ENCODE measurements at regions not wholly inside any gene's neighbourhood (a gene's known extent, or its start where the extent isn't known, plus 50 kb on each side); places are given as distances from the start of the nearest gene placed in this dataset.

DNA sequence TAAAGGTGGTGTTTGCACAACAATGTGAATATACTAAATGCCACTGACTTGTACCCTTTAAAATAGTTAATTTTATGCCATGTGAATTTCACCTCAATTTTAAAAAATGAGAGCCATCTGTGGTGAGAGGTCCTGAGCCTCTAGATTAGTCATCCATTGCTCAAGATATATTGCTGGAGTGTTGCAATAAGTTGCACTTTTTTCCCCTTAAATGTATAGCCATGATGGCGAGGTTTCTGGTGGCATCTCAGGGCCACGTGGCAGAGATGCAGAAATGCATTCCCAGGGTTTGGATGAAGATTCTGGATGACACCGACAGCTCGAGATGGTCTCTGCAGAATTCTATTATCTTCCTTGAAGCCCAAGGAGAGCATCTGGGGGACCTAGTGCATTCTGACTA is 153.7 kb downstream of the AACS start:
- H3K4me2 ChIP-seq (ENCODE audit: insufficient read depth in 1 of 2, low read depth in 2 of 2, low read length in 2 of 2) = no peak overlapping the region
- H4K91ac ChIP-seq (replicated peaks; ENCODE audit: insufficient read length, low read length) = no peak overlapping the region
- no peak overlapping the region for H3K9ac ChIP-seq (replicated peaks in 1 of 4; ENCODE audit: extremely low read depth in 1 of 4, low read depth in 3 of 4, low read length in 3 of 4)
- H2BK20ac ChIP-seq (ENCODE audit: low read length) = no peak overlapping the region
- CTCF ChIA-PET (ENCODE audit: partially characterized antibody) = interaction anchor here (1.0 to 5.9 kb wide), 4 partner anchors 13 to 20 kb away, joined by 3 to 46 read pairs (median 5); no protein-coding TSS in a partner anchor
- no peak overlapping the region for H3K4ac ChIP-seq (replicated peaks; ENCODE audit: insufficient read length, low read depth, low read length)
- H3K79me2 ChIP-seq (ENCODE audit: control insufficient read depth in 1 of 2, insufficient read depth in 2 of 2, low read length in 2 of 2) = peaks cover 0 to 65% of the 10 kb centered on the region in 2 experiments; a peak in 2 of 4 replicates
- no peak overlapping the region; the same call in 1 of the 2 replicates for H2BK5ac ChIP-seq (ENCODE audit: low read depth, low read length)
- H2BK120ac ChIP-seq (replicated peaks; ENCODE audit: low read depth, low read length) = no peak overlapping the region
- no peak overlapping the region for H3K27ac ChIP-seq (ENCODE audit: low read depth, low read length)
- H4K5ac ChIP-seq (ENCODE audit: insufficient read length, low read depth, low read length) = no peak overlapping the region
- peaks cover 0 to 3% (median 0%) of the 10 kb centered on the region in 4 experiments; a peak in 2 of 7 replicates for H3K4me1 ChIP-seq (replicated peaks in 1 of 4; ENCODE audit: control insufficient read depth in 3 of 4, insufficient read depth in 4 of 4, low read length in 3 of 4)
- H3K14ac ChIP-seq (ENCODE audit: insufficient read length) = no peak overlapping the region
- no peak overlapping the region for H2AK5ac ChIP-seq (ENCODE audit: low read depth, low read length)
- no peak overlapping the region for H3K4me3 ChIP-seq (ENCODE audit: extremely low read depth in 1 of 4, insufficient read depth in 2 of 4, low read depth in 3 of 4, low read length in 4 of 4)
- no peak overlapping the region for H3K56ac ChIP-seq (replicated peaks; ENCODE audit: insufficient read length, low read depth, low read length)
- H3K27me3 ChIP-seq (replicated peaks in 1 of 4; ENCODE audit: control insufficient read depth in 3 of 4, extremely low read depth in 1 of 4, insufficient read depth in 3 of 4, low read length in 3 of 4) = no peaks in the 10 kb centered on the region
- H4K20me1 ChIP-seq (replicated peaks in 1 of 2; ENCODE audit: control insufficient read depth in 1 of 2, insufficient read depth in 2 of 2, low read length in 2 of 2) = peaks cover 6 to 11% of the 10 kb centered on the region in 2 experiments
- no peaks in the 10 kb centered on the region for H3K23me2 ChIP-seq (ENCODE audit: low read depth, low read length)
- no peaks in the 10 kb centered on the region for H3K9me3 ChIP-seq (ENCODE audit: insufficient read depth in 2 of 2, low read depth in 1 of 2, low read length in 1 of 2)
- 91% methylated on average over 4 of the region's 4 CpGs; no CpG with 5 or more reads in 1 of the 2 experiments for WGBS, 2 experiments (ENCODE audit: extremely low coverage in 1 of 2, insufficient coverage in 1 of 2, insufficient read length in 1 of 2, insufficient replicate concordance in 2 of 2, low coverage in 1 of 2, low lambda C conversion rate in 2 of 2, missing lambda C conversion rate in 1 of 2)
- H3K36me3 ChIP-seq (ENCODE audit: control insufficient read depth in 2 of 4, insufficient read depth in 4 of 4, low read length in 3 of 4) = no peaks in the 10 kb centered on the region; a peak in 1 of 8 replicates
- no peak overlapping the region for H3K23ac ChIP-seq (ENCODE audit: insufficient read length)
- H2BK15ac ChIP-seq (ENCODE audit: low read length) = no peak overlapping the region
- FAIRE-seq (no peak), DNase-seq (ENCODE audit: low read depth in 1 of 2, low spot score in 2 of 2) (no peak)
- no peak overlapping the region for H2BK12ac ChIP-seq (ENCODE audit: low read depth, low read length)
- no peak overlapping the region for H2AFZ ChIP-seq (ENCODE audit: low read length)
- no peak overlapping the region for H4K8ac ChIP-seq (ENCODE audit: extremely low read depth, insufficient read depth, low read length)
- peaks cover 13% of the 10 kb centered on the region for H3K79me1 ChIP-seq (ENCODE audit: low read depth, low read length)
- POLR2A ChIA-PET (ENCODE audit: partially characterized antibody) = interaction anchor here (1.3 to 1.9 kb wide), 2 partner anchors 17 to 31 kb away, joined by 3 to 6 read pairs; no protein-coding TSS in a partner anchor
- no peak overlapping the region for H3K18ac ChIP-seq (ENCODE audit: extremely low read depth, low read length)
- TF ChIP-seq SP4 (IDR thresholded peaks at IDR 0.05; ENCODE audit: low read length) (no peak), CEBPB (IDR thresholded peaks at IDR 0.05; ENCODE audit: low read depth, low read length) (no peak), JUND (IDR thresholded peaks at IDR 0.05; ENCODE audit: low read length) (no peak), NRF1 (IDR thresholded peaks at IDR 0.05; ENCODE audit: low read depth, low read length) (no peak), RFX5 (IDR thresholded peaks at IDR 0.05; ENCODE audit: borderline replicate concordance, low read depth, low read length) (no peak), SUZ12 (IDR thresholded peaks at IDR 0.05; ENCODE audit: low read length) (no peak), BCL11A (IDR thresholded peaks at IDR 0.05; ENCODE audit: low read depth in 2 of 2, low read length in 2 of 2) (no peak), RBBP5 (IDR thresholded peaks at IDR 0.05; ENCODE audit: borderline replicate concordance, low read depth, low read length) (no peak), POLR2AphosphoS5 (IDR thresholded peaks at IDR 0.05; ENCODE audit: low read depth, low read length) (no peak), YY1 (IDR thresholded peaks at IDR 0.05; ENCODE audit: low read depth, low read length) (no peak), HDAC2 (IDR thresholded peaks at IDR 0.05; ENCODE audit: borderline replicate concordance in 1 of 2, low read depth in 2 of 2, low read length in 2 of 2) (no peak), CTBP2 (IDR thresholded peaks at IDR 0.05; ENCODE audit: borderline replicate concordance, insufficient read depth, insufficient read length, low read length) (no peak), FOSL1 (IDR thresholded peaks at IDR 0.05; ENCODE audit: insufficient read depth, low read depth, low read length) (no peak)
- TF ChIP-seq, protein P1, sequence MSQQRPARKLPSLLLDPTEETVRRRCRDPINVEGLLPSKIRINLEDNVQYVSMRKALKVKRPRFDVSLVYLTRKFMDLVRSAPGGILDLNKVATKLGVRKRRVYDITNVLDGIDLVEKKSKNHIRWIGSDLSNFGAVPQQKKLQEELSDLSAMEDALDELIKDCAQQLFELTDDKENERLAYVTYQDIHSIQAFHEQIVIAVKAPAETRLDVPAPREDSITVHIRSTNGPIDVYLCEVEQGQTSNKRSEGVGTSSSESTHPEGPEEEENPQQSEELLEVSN (IDR thresholded peaks at IDR 0.05) = no peak
